ENCODE measurements at regions not wholly inside any gene's neighbourhood (a gene's known extent, or its start where the extent isn't known, plus 50 kb on each side); places are given as distances from the start of the nearest gene placed in this dataset.

DNA sequence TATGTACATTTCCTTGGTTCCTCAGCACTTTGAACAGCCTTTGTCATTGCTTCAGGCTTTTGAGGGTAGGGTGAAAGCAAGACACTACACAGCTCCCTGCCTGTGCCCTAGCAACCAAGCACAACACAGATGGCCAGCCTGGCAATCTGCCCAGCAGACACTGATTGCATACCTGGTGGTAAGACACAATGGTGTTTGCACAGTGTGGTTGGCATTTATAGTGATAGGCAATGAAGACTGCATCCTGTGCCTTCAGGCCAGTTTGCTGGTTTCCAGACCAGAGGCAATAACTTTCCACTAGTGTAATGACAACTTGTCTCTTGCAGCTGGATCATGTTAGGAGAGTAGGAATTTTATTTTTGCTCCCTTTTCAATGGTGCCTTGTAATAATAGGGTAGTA, 144.5 kb upstream of the TNC start:
- no peak for DNase-seq

DNA sequence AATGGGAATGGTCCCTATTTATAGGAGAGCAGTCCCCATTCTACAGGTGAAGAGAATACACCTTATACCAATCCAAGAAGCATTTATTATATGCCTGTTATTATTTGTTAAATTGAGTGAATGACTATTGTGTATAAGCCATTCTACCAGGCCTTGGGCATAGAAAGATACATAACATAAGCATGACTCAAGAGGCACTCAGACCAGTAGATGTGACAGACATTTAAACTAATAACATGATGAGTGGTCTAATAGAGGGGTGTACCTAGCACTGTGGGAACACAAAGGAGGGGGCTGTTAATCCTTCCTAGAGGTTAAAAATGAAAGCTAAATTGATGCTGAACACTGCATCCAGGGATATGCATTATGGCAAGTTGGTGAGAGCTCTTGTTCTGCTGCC, 145.0 kb upstream of the TNC start:
- no peak for DNase-seq

DNA sequence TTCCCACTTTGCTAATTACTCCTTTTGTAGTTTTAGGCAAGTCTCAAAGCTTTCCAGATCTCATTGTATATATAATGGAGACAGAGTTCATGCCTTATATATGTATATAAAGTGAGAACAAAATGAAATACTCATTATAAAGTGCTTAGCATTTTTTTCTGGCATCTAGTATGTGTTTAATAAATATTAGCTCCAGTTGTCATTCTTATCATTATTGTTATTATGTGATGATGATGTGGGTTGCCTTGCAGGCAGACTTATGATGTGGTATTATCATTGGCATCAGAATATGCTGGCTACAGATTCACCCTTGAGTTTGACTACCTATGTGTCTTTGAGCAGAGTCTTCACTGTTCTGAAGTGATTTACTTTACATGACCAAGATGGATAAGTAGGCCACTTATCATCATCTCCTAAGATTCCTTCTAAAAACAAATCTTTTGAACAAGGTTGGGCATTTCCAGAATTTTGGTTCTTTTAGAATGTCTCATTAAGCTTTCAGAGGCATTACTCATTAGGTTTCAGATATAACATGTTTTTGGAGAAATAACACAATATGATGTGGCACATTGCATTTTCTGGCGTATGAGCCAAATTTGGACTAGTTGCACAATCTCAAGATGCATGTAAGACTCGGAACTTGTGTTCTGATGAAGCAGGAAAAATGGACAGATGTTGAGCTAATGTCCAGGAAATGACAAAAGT, 145.6 kb upstream of the TNC start:
- no peak for DNase-seq

DNA sequence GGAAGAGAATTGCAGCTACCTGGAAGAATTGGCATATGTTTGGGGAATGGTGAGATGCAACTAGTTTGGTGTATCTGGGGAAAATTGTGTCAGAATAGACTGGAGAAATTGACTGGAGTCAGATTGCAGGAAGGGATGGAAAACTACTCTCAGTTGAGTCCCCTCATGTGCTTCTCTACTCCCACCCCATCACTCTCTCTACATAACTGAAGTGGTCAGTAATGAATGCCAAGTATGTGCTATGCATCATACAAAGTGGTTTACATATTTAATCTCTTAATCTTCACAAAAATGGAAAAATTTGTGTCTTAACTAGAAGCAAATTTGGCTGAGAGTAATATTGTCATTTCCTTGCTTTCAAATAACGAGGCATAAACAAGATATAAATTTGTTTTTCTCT, 146.4 kb upstream of the TNC start:
- DNase-seq: no peak

DNA sequence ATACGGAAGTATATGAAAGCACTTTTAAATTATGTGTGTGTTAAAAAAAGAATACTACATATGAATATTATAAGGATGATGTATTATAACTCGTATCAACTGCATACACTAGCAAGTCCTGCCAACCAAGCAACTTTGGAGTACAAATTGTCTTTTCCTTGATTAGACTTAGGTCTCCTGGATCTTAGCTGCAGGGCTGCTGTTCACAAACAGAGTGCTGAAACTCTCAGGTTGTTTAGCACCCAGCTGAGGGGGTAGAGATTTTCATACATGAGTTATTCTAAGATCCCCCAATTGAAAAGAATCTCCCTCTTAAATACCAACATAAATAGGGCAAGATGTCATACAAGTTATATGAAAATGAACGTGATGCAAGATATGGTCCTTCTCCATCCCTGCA, 149.8 kb upstream of the TNC start:
- no peak for DNase-seq

DNA sequence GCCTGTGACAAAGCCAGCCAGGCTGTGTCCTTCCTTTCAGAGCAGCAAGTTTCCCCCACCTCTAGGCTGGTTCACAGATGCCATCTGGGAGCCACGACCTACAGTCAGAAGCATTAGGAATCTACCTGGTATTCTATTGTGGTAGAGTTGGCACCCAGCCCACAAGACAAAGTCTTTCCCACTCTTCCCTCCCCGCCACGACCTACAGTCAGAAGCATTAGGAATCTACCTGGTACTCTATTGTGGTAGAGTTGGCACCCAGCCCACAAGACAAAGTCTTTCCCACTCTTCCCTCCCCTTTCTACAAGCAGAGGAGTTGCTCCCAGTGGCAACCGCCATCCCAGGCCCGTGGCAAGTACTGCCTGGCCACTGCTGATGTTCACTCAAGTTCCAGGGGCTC, 157.8 kb upstream of the TNC start:
- no peak for DNase-seq

DNA sequence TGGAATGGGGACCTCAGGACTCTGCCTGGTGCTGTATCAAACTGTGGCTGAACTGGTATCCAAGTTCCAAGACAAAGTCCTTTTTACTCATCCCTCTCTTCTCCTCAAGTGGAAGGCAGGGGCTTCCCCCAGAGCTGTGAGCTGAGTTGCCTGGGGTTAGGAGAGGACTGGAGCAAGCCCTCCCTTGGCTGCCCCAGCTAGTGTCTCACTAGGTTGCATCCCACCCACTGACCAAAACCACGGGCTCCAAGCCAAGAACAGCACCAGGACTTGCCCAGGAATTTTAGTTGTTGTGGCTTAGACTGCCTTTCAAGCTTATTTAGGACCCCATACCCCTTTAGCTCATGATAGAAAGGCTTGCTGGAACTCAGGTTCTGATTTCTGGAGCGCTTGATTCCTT, 158.7 kb upstream of the TNC start:
- DNase-seq: no peak

DNA sequence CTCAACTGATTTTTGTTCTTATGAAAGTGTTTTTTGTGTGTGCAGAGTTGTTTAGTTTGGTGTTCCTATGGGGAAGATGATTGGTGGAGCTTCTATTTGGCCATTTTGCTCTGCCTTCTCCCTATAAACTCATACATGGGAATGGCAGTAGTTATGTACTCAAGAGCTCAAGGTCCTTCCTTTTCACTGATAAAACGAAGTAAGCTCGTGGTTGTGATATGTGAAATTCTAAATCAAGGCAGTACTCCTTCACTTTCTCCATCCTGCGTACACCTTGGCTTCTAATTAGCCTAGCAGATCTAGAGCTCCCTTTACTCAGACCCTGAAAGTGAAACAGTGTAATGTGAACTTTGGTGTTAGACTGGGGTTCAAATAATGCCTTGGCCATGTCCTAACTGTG, 159.3 kb upstream of the TNC start:
- no peak for DNase-seq

DNA sequence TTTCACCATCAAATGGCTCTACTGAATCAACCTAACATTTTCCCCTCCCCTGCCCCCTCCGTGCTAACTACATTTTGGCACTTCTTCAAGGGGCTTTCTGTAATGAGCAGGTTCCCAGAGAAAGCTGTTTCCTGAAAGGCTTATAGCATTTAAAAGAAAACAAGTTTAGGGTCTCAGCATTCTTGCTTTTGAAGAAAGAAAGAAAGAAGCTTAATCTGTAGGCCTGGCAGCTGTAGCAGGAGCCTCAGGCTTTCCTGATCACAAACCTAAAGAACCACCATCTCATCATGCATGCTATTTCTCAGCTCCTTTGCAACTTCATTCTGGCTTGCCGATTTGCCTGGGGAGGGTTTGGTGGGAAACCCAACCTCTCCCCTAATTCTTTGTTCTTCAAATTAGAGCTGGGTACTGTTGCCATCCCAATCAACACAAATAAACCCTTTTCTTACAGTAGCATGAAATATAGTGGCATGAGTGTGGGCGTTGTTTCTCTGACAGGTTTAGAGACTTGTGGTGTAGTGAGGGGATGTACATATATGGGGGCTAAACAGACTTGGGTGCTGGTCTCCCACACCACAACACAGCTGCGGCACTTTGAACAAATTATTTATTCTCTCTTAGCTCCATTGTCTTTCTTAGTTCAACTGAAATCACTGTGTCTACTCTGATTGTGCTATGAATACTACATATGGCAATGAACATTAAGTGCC, 160.5 kb upstream of the TNC start:
- DNase-seq: no peak

DNA sequence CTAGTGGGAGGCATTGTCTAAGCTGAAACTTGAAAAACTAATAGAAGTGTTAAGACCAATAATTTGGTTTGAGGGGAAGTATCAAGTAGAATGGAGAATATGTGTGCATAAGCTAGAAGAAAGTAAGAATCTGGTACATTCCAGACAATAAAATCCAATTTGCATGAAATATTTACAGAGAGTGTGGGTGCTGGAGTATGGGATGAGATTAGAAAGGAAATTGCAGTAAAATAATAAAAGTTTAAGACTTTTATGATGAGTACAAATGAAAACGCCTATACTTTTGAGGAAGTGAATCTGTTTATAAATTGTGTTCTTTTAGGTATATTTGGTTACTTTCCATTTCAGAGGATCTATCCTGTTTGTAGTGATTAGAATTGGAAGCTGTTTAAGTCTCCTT, 165.4 kb upstream of the TNC start:
- no peak for DNase-seq

DNA sequence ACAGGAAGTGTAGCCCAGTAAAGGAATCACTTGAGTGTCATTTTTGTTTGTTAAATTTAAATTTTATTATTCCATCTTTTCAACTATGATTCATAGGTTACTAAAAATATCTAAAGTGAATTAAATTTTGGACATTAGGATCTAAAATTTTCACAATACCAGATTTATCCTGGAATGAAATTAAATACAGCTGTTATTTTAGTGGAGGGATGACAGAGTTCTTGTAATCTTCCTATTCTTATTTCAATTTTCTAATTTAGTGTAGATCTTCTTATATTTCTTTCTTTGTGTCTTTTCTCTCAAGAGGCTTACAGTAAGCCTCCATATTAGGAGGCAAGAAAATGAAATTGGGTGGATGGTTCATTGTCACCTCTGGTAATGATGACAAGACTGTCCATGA, 167.9 kb upstream of the TNC start:
- DNase-seq: no peak

DNA sequence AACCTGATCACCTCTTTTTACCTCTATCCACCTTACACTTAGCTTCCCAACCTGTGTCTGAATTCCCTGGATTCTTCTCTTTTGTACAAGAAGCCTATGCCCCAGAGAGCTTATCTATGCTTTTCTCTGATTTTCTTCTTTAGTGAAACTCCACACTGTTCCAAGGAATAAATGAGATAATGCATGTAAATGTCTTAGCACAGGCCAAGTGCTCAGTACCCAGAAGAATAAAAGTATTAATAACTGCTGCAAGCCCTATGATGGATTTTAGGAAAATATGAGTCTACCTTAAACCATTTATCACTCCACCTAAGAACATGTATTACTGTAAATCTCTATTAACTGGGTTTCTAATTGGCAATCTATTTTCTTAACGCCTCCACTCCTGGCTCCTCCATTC, 168.5 kb upstream of the TNC start:
- no peak for DNase-seq

DNA sequence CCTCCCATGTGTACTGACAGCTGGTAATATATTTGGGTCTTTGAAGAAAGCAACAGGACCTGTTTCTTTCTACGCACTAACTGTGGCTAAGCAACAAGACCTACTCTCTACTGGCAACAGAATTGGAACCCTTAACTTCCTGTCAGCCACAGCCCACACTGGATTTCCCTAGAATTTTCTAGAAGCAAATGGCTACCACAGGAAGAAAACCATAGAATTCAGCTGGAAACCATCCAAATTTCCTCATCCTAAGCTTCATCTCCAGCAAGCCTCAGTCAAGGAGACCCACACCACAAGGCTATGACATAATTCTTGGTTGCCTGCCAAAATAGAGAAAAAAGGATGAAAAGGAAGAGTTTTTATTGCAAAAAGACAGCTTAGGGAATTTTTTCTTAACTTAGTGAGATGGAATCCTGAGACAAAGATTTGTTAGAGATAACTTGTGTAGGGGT, 171.8 kb upstream of the TNC start:
- no peak for DNase-seq

DNA sequence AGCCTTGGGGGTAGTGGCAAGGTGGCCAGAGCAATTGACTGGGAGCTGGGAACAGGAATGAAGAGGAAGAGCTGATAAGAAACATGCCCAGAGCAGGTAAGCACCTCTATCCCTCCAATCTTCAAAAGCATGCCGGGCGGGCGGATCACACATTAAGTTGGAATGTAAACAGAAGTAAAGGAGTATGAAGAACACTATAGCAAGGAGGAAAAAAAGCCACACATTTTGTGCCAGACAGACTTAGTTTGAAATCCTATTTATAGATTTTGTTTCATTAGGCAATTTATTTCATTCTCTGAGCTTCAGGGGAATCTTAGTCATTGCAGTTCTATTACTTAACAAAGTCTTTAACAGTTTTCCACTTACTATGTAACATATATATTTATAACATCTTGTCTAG, 173.9 kb upstream of the TNC start:
- DNase-seq: no peak

DNA sequence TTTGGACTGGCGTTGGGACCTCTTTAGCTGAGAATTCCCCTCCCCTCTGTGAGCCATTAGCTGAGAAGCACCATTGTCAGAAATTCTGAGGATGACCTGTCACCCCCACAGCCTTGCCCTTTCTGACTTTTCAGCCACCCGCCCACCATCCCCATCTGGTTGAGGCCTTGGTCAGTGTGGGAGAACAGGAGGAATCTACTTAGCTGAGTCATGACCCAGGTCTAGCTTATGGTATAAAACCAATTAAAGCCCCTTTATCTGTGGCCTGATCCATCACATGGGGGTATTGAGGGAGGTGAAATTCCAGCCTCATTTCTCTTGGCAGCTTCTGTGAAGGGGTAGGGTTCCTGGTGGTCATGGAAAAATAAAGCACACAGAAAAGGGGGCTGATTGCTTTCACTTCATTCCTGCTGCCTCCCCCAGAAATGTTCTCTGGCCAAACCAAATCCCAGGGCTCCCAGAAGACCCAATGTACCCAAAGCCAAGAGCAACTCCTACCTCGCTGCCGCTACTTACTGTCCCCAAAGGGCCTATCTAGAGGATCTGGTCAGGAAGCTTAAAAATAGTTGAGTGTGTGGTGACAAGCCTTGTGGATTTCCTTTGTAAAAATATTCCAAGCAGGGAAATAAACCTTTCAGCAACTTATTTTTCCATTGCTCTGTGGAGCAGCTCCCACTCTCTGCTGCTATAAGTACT, 174.8 kb upstream of the TNC start:
- DNase-seq: no peak

DNA sequence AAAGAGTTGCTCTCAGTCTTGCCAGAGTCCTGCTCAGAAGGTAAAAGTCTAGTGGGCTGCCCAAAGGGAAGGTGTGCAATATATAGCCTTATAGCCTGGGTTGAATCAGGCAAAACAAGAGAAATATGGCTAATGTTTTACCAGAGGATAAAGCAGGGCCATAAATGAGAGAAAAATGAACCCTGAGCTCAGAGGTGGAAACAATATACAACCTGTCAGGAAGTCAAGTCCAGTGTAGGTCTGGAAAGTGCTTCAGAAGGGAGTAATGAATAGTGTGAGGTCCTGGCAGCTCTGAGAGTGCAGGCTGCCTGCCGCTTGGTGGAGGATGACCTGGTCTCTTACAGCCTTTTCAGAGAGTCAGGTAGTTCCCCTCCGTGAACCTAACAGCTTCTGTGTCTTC, 177.8 kb upstream of the TNC start:
- no peak for DNase-seq

DNA sequence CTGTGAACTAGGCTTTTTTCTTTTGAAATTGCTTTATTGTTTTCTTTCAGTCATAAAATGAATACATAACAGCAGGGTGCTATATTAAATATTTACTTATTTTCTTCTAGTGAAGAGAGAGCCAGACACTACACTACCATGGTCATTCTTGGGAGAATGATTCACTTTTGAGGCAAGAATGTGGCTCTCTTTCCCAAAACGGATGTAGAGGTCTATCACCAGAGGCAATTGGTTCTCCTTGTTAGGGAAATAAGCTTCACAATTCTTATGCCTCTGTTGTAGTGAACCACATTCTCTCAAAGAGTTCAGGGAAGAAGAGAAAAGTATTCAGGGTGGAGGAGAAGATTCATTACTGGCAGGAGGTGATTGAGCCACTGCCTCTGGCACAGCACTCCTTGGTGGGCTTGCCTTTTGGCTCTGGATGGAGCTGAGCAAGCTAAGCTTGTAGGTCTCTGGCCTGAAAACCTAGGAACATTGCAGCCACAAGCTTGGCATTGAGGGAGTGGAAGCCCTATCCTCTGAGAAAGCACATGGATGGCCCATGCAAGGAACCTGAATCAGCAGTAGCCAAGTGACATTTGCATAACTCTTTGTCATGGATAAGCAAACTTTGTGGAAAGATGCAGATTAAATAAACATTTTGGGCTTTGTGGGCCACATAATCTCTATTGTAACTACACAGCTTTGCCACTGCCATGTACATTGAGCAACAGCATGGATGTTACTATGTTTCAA, 179.0 kb upstream of the TNC start:
- DNase-seq: no peak

DNA sequence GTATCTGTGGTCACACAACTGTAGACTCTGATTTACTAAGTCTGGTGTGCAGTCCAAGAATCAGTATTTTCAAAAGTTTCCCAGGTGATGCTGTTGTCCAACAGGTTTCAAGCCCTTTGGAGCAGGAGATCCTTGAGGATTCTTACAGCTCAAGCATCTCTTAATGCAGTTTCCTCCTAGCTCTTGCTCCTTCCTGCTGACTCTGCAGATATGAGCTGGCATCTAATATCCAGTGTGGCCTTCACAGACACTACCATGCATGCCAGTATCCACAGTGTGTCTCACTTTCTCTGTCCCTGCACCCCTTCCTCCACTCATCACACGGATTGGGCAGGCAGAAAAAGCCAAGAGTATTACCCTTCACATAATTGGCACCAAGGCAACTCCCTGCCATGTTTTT, 182.2 kb upstream of the TNC start:
- DNase-seq: no peak

DNA sequence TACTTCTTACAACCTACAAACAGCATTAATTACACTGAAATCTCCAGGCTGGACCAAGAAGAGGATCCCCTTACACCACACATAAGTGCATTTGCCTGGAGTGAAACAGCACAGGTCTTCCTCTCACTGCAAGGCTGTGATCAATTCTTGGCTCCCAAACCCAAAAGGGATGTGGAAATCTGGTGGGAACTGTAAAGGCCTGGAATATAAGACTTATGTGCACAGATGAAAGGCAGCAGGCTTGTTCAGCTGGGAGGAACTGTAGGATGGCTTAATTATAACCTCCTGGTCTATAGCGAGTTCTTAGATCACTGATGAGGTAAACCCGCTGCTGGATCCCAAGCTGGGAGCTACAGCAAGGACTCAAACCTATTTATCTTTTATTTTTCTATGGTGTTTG, 182.9 kb upstream of the TNC start:
- DNase-seq: no peak

DNA sequence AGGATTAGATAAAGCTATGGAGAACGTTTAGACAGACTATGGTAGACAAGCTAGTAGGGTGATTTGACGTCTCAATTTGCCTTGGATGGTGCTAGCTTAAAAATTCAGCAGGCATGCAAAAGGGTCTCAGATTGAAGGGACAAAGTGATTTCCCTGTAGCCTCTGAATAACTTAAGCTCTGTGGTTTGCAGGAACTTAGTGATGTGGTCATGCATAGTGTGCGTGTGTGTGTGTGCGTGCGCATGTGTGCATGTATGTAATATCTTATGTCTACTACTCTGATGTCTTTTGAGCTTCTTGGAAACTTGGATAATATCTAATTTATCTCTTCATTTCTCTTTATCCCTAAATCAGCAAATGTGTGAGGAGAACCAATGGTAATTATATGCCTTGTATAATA, 183.6 kb upstream of the TNC start:
- DNase-seq: no peak

DNA sequence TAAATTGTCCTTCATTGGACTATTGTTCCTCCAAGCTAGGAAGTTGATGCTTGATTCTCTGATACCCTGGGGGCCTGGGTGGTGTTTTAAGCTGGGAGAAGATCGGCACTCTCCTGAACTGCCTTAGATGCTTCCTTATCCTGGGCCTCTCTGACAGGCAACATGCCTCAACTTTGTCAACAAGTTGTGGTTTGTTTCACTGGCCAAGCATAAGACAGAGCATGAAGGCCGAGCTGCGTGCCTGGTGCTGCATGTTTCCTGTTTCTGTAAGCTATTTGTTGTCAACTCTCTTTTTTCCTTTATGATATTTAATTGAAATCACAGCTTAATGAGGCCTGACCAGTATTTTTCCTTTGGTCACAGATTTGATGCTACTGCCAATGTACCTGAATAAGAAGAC, 187.6 kb upstream of the TNC start:
- DNase-seq: no peak

DNA sequence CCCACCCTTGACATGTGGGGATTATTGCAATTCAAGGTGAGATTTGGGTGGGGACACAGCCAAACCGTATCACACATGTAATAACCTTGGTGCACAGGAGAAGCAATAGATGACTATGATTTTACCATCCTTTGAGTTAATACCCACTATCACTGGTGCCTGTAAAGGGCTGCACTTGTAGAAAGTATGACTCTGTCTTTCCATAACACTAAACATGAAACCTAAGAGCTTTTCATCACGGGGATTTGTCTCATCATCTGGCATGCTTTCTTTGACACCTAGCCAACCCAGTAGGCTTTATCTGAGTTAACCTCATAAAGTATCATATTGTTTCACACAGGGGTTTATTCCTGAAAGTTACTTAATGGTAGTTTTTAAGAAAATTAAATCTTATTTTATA, 188.9 kb upstream of the TNC start:
- no peak for DNase-seq

DNA sequence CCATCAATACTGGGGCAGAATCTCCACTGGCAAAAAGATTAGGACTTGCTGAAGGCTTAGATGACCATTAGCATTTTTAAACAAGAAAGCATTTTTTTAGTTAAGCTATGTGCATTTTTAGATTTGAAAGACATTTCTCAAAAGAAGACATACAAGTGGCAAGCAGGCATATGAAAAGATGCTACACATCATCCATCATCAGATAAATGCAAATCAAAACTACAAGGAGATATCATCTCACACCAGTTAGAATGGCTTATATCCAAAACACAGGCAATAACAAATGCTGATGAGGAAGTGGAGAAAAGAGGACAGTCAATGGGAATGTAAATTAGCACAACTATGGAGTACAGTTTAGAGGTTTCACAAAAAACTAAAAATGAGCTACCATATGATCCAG, 195.6 kb upstream of the TNC start:
- no peak for DNase-seq

DNA sequence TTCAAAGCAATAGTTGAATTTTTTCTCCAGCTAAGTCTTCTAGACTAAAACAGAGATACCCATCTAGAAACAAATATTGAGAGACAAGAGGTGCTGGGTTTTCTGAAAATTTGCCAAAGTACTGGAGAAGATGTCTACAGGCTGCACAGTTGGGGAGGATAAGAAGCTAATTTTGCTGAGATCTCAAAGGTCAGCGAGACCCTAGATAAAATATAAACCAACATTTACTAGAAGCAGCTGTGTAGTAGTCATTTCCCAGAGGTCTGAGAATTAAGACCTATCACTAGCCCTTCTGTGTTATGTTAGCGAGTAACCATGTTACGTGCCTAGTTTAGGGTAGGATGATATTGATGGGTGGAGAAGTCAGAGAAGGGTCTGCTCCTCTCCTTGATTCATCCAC, 208.5 kb upstream of the TNC start:
- no peak for DNase-seq
